ENCODE measurements at regions not wholly inside any gene's neighbourhood (a gene's known extent, or its start where the extent isn't known, plus 50 kb on each side); places are given as distances from the start of the nearest gene placed in this dataset.

- H3K4me2 ChIP-seq (ENCODE audit: low read length): no peak overlapping the region
- H4K20me1 ChIP-seq (ENCODE audit: insufficient read depth, low read length): no peaks in the 10 kb centered on the region
- no peaks in the 10 kb centered on the region for H3K4me1 ChIP-seq (ENCODE audit: insufficient read depth, low read length, severe bottlenecking)
- H3K4me3 ChIP-seq (ENCODE audit: low read depth, low read length, poor library complexity, severe bottlenecking): no peak overlapping the region
- H3K9me3 ChIP-seq (ENCODE audit: low read length): no peaks in the 10 kb centered on the region
- no peak for TF ChIP-seq CTCF (IDR thresholded peaks at IDR 0.05; ENCODE audit: low read length)
- no peak for TF ChIP-seq EZH2 (IDR thresholded peaks at IDR 0.05; ENCODE audit: borderline replicate concordance, low read length)
- H3K9ac ChIP-seq (ENCODE audit: low read length): no peak overlapping the region
- no peaks in the 10 kb centered on the region for H3K79me2 ChIP-seq (ENCODE audit: insufficient read depth, low read length)
- H3K9me2 ChIP-seq (ENCODE audit: low read depth, low read length): no peaks in the 10 kb centered on the region
- no peak overlapping the region for H3K27ac ChIP-seq (ENCODE audit: low read depth, low read length, poor library complexity, severe bottlenecking)
- H3F3A ChIP-seq (ENCODE audit: insufficient read depth, low read length): no peaks in the 10 kb centered on the region
- no peaks in the 10 kb centered on the region for H3K36me3 ChIP-seq (ENCODE audit: insufficient read depth, low read length)
- H3K27me3 ChIP-seq (ENCODE audit: insufficient read depth, low read length): no peaks in the 10 kb centered on the region
- no peak overlapping the region for H2AFZ ChIP-seq (ENCODE audit: low read length)
Measured at GRCh38 chr16:73434621-73435020, 386.7 kb upstream of the ZFHX3 start.

GRCh38 chr16:73433731-73434307 lies 385.9 kb upstream of the ZFHX3 start:
- H3K27me3 ChIP-seq (ENCODE audit: insufficient read depth, low read length): no peaks in the 10 kb centered on the region
- H4K20me1 ChIP-seq (ENCODE audit: insufficient read depth, low read length): no peaks in the 10 kb centered on the region
- no peak overlapping the region for H3K4me2 ChIP-seq (ENCODE audit: low read length)
- no peaks in the 10 kb centered on the region for H3K79me2 ChIP-seq (ENCODE audit: insufficient read depth, low read length)
- H3K4me1 ChIP-seq (ENCODE audit: insufficient read depth, low read length, severe bottlenecking): no peaks in the 10 kb centered on the region
- no peak overlapping the region for H3K9ac ChIP-seq (ENCODE audit: low read length)
- H3K4me3 ChIP-seq (ENCODE audit: low read depth, low read length, poor library complexity, severe bottlenecking): no peak overlapping the region
- H3K9me3 ChIP-seq (ENCODE audit: low read length): no peaks in the 10 kb centered on the region
- no peaks in the 10 kb centered on the region for H3F3A ChIP-seq (ENCODE audit: insufficient read depth, low read length)
- no peak overlapping the region for H2AFZ ChIP-seq (ENCODE audit: low read length)
- TF ChIP-seq EZH2 (IDR thresholded peaks at IDR 0.05; ENCODE audit: borderline replicate concordance, low read length) (no peak), CTCF (IDR thresholded peaks at IDR 0.05; ENCODE audit: low read length) (no peak)
- no peaks in the 10 kb centered on the region for H3K9me2 ChIP-seq (ENCODE audit: low read depth, low read length)
- no peaks in the 10 kb centered on the region for H3K36me3 ChIP-seq (ENCODE audit: insufficient read depth, low read length)
- H3K27ac ChIP-seq (ENCODE audit: low read depth, low read length, poor library complexity, severe bottlenecking): no peak overlapping the region

DNA sequence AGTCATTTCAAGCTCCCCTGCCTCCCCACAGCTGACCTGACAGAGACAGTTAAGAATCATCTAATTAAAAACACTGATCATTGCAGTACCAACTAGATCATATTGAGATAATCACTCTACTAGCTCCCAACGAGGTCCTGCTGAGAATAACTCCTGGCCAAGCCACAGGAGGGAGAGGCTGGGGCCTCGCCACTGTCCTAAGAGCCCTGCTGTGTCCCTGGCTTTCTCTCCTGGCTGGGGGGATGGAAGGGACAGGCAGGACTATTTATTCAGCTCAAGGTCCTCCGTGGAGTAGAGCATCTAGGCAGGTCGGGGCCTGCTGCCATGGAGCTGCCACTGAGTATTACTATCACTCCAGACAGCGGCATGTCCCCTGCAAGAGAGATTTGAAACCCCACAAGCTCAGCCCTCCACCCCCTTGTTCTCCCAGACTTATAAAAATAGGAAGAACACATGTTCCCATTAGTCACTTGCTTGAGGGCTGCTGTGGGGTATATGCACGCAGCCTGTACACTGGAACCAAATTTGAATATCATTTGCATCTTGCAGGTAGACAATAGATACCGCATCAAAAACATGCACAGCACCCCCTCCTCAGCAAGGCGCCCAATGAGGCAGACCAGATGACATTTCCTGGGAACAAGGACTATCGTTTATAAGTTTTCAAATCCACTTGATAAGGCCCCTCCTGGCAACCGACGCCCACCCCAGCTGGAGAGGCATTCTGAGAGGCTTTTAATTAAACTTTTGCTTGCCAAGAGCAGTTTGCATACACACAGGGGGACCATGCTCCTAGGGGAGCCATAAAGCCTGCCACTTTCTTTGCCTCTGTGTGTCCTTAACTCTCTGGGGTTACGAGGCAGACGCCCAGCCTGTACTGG lies 385.2 kb upstream of the ZFHX3 start:
- Histone ChIP-seq H3K4me1 (ENCODE audit: insufficient read depth, low read length, severe bottlenecking) (no peaks in the 10 kb centered on the region), H4K20me1 (ENCODE audit: insufficient read depth, low read length) (no peaks in the 10 kb centered on the region), H3K27ac (ENCODE audit: low read depth, low read length, poor library complexity, severe bottlenecking) (no peak overlapping the region), H3K4me2 (ENCODE audit: low read length) (no peak overlapping the region), H3K4me3 (ENCODE audit: low read depth, low read length, poor library complexity, severe bottlenecking) (no peak overlapping the region), H3F3A (ENCODE audit: insufficient read depth, low read length) (no peaks in the 10 kb centered on the region), H3K36me3 (ENCODE audit: insufficient read depth, low read length) (no peaks in the 10 kb centered on the region), H3K9me2 (ENCODE audit: low read depth, low read length) (no peaks in the 10 kb centered on the region), H3K27me3 (ENCODE audit: insufficient read depth, low read length) (no peaks in the 10 kb centered on the region), H3K9ac (ENCODE audit: low read length) (no peak overlapping the region), H3K79me2 (ENCODE audit: insufficient read depth, low read length) (no peaks in the 10 kb centered on the region), H2AFZ (ENCODE audit: low read length) (no peak overlapping the region), H3K9me3 (ENCODE audit: low read length) (no peaks in the 10 kb centered on the region)
- TF ChIP-seq EZH2 (IDR thresholded peaks at IDR 0.05; ENCODE audit: borderline replicate concordance, low read length) (no peak), CTCF (IDR thresholded peaks at IDR 0.05; ENCODE audit: low read length) (no peak)
